Gastrocnemius medialis (tissue), 4 donors: ENCODE measurements at regions not wholly inside any gene's neighbourhood (a gene's known extent, or its start where the extent isn't known, plus 50 kb on each side); places are given as distances from the start of the nearest gene placed in this dataset.

Experiments
- ATAC-seq, 2 donors: fragments of 150-250 bp; one replicate each; pipeline ENCODE4 v1.9.1; 2016
- DNase-seq, 2 donors: peaks; one replicate each; pipeline ENCODE4 v3.0.0-alpha.2; 2019
- H3K27ac ChIP-seq, 4 donors: fragments of 200-600 bp; sonication (generic); 1 replicate in 1 of 4; 2 replicates in 3 of 4; pipeline ENCODE4 v1.5.1; 2016 to 2018; ENCODE audit warnings: mild to moderate bottlenecking in 2 of 4, moderate library complexity in 1 of 4
- H3K27me3 ChIP-seq, 3 donors: fragments of 200-600 bp; sonication (generic) in 2 of 3; 1 replicate in 1 of 3; 2 replicates in 2 of 3; pipeline versions ENCODE4 v1.5.1 to v1.6.0; 2016 to 2019; ENCODE audit warnings: mild to moderate bottlenecking in 1 of 3, moderate library complexity in 1 of 3
- H3K36me3 ChIP-seq, 2 donors: fragments of 200-600 bp; sonication (generic) in 1 of 2; one replicate each; pipeline ENCODE4 v1.5.1; 2017 to 2018
- H3K4me1 ChIP-seq, 2 donors: fragments of 200-600 bp; sonication (generic) in 1 of 2; one replicate each; pipeline ENCODE4 v1.5.1; 2016 to 2017; ENCODE audit warnings: mild to moderate bottlenecking in 2 of 2
- H3K4me3 ChIP-seq, 4 donors: fragments of 200-600 bp; sonication (generic) in 3 of 4; 1 replicate in 1 of 4; 2 replicates in 3 of 4; pipeline ENCODE4 v1.5.1; 2016 to 2019; ENCODE audit warnings: mild to moderate bottlenecking in 2 of 4
- H3K9me3 ChIP-seq, 3 donors: fragments of 200-600 bp; sonication (generic) in 2 of 3; 1 replicate in 1 of 3; 2 replicates in 2 of 3; pipeline ENCODE4 v1.5.1; 2016 to 2019
- CTCF ChIP-seq, 5 experiments: fragments of 450-650 bp in 3 of 5; fragments of 200-600 bp in 2 of 5; sonication (generic) in 2 of 5; IDR thresholded peaks in 4 of 5; conservative IDR thresholded peaks in 1 of 5; 1 replicate in 4 of 5; 2 replicates in 1 of 5; pipeline ENCODE4 v1.5.1; 2016 to 2019; ENCODE audit warnings: antibody characterized with exemption in 5 of 5, mild to moderate bottlenecking in 3 of 5, moderate library complexity in 3 of 5
- POLR2A ChIP-seq, 2 donors: fragments of 450-650 bp; IDR thresholded peaks; one replicate each; pipeline ENCODE4 v1.6.1; 2017; ENCODE audit warnings: antibody characterized with exemption in 2 of 2, mild to moderate bottlenecking in 2 of 2, moderate library complexity in 2 of 2
- in situ Hi-C, 4 donors: fragments of 200-750 bp; cut with MboI; loops; one replicate each; pipeline versions ENCODE4 v1.15.0 to v1.8.0; 2017; ENCODE audit warnings: low sequenced_read_pairs in 4 of 4
- intact Hi-C: fragments of 100-400 bp; cut with DNase I; formaldehyde crosslinking; loops from one replicate; pipeline ENCODE4 v1.15.1; 2023; ENCODE audit warnings: low total_unique reads

GRCh38 chr7:96837593-96837992 is 127.9 kb upstream of the SEM1 start:
- in situ Hi-C loops: no loop called here
- H3K27me3 ChIP-seq: no peaks in the 10 kb centered on the region

GRCh38 chr7:96838481-96838880 is 128.8 kb upstream of the SEM1 start:
- no peak overlapping the region for H3K27ac ChIP-seq
- H3K4me1 ChIP-seq: no peaks in the 10 kb centered on the region
- no peak overlapping the region for H3K4me3 ChIP-seq
- ATAC-seq (no peak), DNase-seq (no peak)
- H3K27me3 ChIP-seq: no peaks in the 10 kb centered on the region
- no peaks in the 10 kb centered on the region for H3K36me3 ChIP-seq
- no peak for TF ChIP-seq CTCF (IDR thresholded peaks at IDR 0.05 in 4 of 5, conservative IDR thresholded peaks at IDR 0.05 in 1 of 5)
- no peak for TF ChIP-seq POLR2A (IDR thresholded peaks at IDR 0.05)
- H3K9me3 ChIP-seq: no peaks in the 10 kb centered on the region
- in situ Hi-C loops (no loop called here), intact Hi-C loops (no loop called here)

More at GRCh38 chr7:96837593-96837992, 127.9 kb upstream of the SEM1 start:
- no peak for ATAC-seq
- H3K9me3 ChIP-seq: no peaks in the 10 kb centered on the region
- intact Hi-C loops: no loop called here
- no peaks in the 10 kb centered on the region for H3K4me1 ChIP-seq
- no peak overlapping the region for H3K4me3 ChIP-seq
- TF ChIP-seq CTCF (IDR thresholded peaks at IDR 0.05 in 4 of 5, conservative IDR thresholded peaks at IDR 0.05 in 1 of 5) (no peak), POLR2A (IDR thresholded peaks at IDR 0.05) (no peak)
- no peaks in the 10 kb centered on the region for H3K36me3 ChIP-seq
- no peak for DNase-seq
- no peak overlapping the region for H3K27ac ChIP-seq

GRCh38 chr7:96855139-96855538 is 145.5 kb upstream of the SEM1 start:
- H3K9me3 ChIP-seq: no peaks in the 10 kb centered on the region
- ATAC-seq (no peak), DNase-seq (no peak)
- H3K36me3 ChIP-seq: no peaks in the 10 kb centered on the region
- no peak overlapping the region for H3K27ac ChIP-seq
- H3K27me3 ChIP-seq: no peaks in the 10 kb centered on the region
- H3K4me1 ChIP-seq: no peaks in the 10 kb centered on the region
- TF ChIP-seq POLR2A (IDR thresholded peaks at IDR 0.05) (no peak), CTCF (IDR thresholded peaks at IDR 0.05 in 4 of 5, conservative IDR thresholded peaks at IDR 0.05 in 1 of 5) (no peak)
- in situ Hi-C loops: no loop called here
- H3K4me3 ChIP-seq: no peak overlapping the region
- intact Hi-C loops: no loop called here

GRCh38 chr7:96855691-96856090 is 146.0 kb upstream of the SEM1 start:
- DNase-seq: no peak
- Histone ChIP-seq H3K27me3 (no peaks in the 10 kb centered on the region), H3K4me3 (no peak overlapping the region), H3K36me3 (no peaks in the 10 kb centered on the region), H3K4me1 (no peaks in the 10 kb centered on the region), H3K9me3 (no peaks in the 10 kb centered on the region), H3K27ac (no peak overlapping the region)
- TF ChIP-seq CTCF (IDR thresholded peaks at IDR 0.05 in 4 of 5, conservative IDR thresholded peaks at IDR 0.05 in 1 of 5): no peak
- TF ChIP-seq POLR2A (IDR thresholded peaks at IDR 0.05): no peak
- in situ Hi-C loops: no loop called here
- intact Hi-C loops: no loop called here
- no peak for ATAC-seq

- DNase-seq (no peak), ATAC-seq (no peak)
- intact Hi-C loops (no loop called here), in situ Hi-C loops (no loop called here)
- H3K4me1 ChIP-seq: no peaks in the 10 kb centered on the region
- no peaks in the 10 kb centered on the region for H3K27me3 ChIP-seq
- no peak overlapping the region for H3K4me3 ChIP-seq
- no peak overlapping the region for H3K27ac ChIP-seq
- TF ChIP-seq CTCF (IDR thresholded peaks at IDR 0.05 in 4 of 5, conservative IDR thresholded peaks at IDR 0.05 in 1 of 5) (no peak), POLR2A (IDR thresholded peaks at IDR 0.05) (no peak)
- no peaks in the 10 kb centered on the region for H3K9me3 ChIP-seq
- H3K36me3 ChIP-seq: no peaks in the 10 kb centered on the region
These were observed 135.8 kb upstream of the DLX6 start for GRCh38 chr7:96869538-96869937.
